Endodermal cell (in vitro differentiated cells): ENCODE measurements at regions not wholly inside any gene's neighbourhood (a gene's known extent, or its start where the extent isn't known, plus 50 kb on each side); places are given as distances from the start of the nearest gene placed in this dataset.

Experiments
- DNase-seq: peaks from one replicate; pipeline ENCODE4 v3.0.0-alpha.2; 2017
- H3K27ac ChIP-seq: 2 replicates; pipeline ENCODE4 v1.5.1; 2013; ENCODE audit warnings: mild to moderate bottlenecking, low read depth, low read length, moderate library complexity
- H3K27me3 ChIP-seq: 2 replicates; pipeline ENCODE4 v1.6.1; 2013; ENCODE audit warnings: mild to moderate bottlenecking, low read length, moderate library complexity; ENCODE audit not compliant: insufficient read depth, control insufficient read depth, poor library complexity, severe bottlenecking
- H3K36me3 ChIP-seq: 2 replicates; pipeline ENCODE4 v1.7.0; 2013; ENCODE audit warnings: mild to moderate bottlenecking, low read length, moderate library complexity; ENCODE audit not compliant: control insufficient read depth, insufficient read depth
- H3K4me1 ChIP-seq: one replicate; pipeline ENCODE4 v1.7.0; 2013; ENCODE audit warnings: low read length; ENCODE audit not compliant: control insufficient read depth, insufficient read depth
- H3K4me3 ChIP-seq: 2 replicates; pipeline ENCODE4 v1.5.1; 2013; ENCODE audit warnings: mild to moderate bottlenecking, low read length, moderate library complexity
- H3K9ac ChIP-seq: 2 replicates; pipeline ENCODE4 v1.6.1; 2013; ENCODE audit warnings: mild to moderate bottlenecking, low read length, moderate library complexity; ENCODE audit not compliant: poor library complexity, severe bottlenecking; ENCODE audit errors: extremely low read depth
- H3K9me3 ChIP-seq: 2 replicates; pipeline ENCODE4 v1.6.1; 2013; ENCODE audit warnings: mild to moderate bottlenecking, low read length, moderate library complexity; ENCODE audit not compliant: control insufficient read depth
- H3K27ac Mint-ChIP-seq: 2 replicates; pipeline ENCODE4 v1.8.0; 2020; ENCODE audit warnings: mixed read lengths
- H3K27me3 Mint-ChIP-seq: 2 replicates; pipeline ENCODE4 v1.8.0; 2021; ENCODE audit warnings: mild to moderate bottlenecking, mixed read lengths; ENCODE audit not compliant: insufficient read depth
- H3K36me3 Mint-ChIP-seq: 2 replicates; pipeline ENCODE4 v1.8.0; 2020; ENCODE audit warnings: low read depth, mixed read lengths
- H3K4me1 Mint-ChIP-seq: 2 replicates; pipeline ENCODE4 v1.8.0; 2020; ENCODE audit warnings: mixed read lengths
- H3K4me3 Mint-ChIP-seq: 2 replicates; pipeline ENCODE4 v1.8.0; 2020; ENCODE audit warnings: mild to moderate bottlenecking, moderate library complexity, mixed read lengths
- H3K9me3 Mint-ChIP-seq: 2 replicates; pipeline ENCODE4 v1.8.0; 2020; ENCODE audit warnings: mild to moderate bottlenecking, mixed read lengths
- WGBS, 2 experiments: methylation state at CpG; one replicate each; pipeline versions ENCODE4 v1.1.5 to v1.1.7; 2013; ENCODE audit warnings: missing lambda C conversion rate in 2 of 2, mixed read lengths in 1 of 2; ENCODE audit not compliant: insufficient coverage in 1 of 2, insufficient read length in 1 of 2; 5-methylcytosine and 5-hydroxymethylcytosine counted together
- TF ChIP-seq, protein P1 (sequence below): fragments of 200-600 bp; sonication (generic); conservative IDR thresholded peaks from 2 replicates; pipeline ENCODE4 v1.5.0; 2021; ENCODE audit warnings: antibody characterized with exemption, mild to moderate bottlenecking

DNA sequence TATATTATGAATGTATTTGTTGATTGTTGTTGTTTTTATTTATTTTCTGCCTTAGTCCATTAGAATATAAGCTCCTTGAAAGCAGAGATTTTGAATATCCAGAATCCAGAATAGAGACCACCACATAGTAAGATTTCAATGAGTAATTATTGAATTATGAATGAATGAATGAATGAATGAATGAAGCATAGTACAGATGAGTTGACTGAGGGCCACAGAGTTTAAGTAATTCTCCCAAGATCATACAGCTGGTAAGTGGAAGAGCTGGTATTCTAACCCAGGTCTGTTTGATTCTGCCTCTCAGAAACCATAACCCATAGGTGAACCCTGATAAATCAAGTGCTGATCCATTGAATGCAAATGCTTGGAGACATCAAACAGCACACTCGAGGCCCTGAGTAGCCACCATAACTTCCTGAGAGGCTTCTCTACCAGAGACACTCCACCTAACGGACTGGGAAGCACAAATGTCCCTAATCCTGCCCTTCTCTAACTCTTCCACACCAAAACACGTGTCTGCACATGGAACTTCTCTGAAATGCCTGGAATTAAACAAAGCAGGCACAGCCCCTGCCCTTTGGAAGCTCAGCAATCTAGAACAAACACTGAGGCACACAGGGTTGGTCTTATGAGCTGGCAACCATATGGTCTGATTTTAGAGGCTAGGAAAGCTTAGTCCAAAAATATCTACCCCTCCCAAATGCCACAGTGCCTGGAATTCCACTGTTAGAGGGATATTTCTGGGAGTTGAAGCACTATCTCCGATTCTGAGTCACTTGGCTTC, 190.1 kb downstream of the FOXO1 start:
- 79 to 83% methylated on average over 2 to 4 of the region's 4 CpGs for WGBS, 2 experiments
- peaks cover 9% of the 10 kb centered on the region for H3K9me3 ChIP-seq

DNA sequence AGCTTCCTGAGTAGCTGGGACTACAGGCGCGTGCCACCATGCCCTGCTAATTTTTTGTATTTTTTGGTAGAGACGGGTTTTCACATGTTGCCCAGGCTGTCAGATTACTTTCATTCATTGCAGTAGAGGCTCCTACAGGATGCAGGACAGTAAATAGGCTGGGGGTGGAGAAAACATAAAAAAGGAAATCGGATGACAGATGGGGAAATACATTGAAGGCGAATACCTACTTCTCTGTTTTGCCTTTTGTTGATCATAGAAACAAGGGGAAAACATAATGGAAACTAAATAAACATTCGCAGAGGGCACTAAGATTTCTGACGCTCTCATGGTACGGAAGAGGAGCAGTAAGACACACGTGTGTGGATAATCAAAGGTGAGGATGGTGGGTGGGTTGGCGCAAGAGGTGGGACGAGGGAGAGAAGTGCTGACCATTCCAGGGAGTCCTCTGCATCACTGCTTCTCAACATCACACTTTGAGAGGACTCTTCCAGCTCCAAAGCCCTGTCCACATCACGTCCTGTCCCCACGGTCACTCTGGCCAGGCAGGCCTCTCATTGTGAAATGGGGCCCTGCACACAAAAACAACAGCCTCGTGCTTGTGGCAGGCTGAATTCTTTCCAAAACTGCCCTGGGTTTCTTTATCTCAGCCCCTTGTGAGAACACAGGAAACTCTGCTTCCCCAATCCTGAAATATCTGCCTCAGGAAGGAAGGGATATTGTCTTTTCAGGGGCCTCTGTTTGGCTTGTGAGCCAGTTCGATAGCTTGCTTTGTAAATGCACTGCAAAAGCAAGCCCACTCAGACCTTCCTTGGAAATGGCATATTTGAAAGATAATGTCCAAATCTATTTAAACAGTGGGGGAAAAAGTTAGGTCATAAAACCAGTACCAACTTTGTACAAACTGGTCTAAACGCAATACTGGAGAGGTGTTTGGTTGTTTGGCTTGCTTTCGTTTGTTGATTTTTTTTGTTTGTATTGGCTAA, 188.5 kb downstream of the FOXO1 start:
- peak overlapping the region; percentile 61 for H3K27ac ChIP-seq

More for the DNA sequence above, 190.1 kb downstream of the FOXO1 start:
- H3K27me3 Mint-ChIP-seq = no peaks in the 10 kb centered on the region
- peaks cover 62% of the 10 kb centered on the region for H3K4me1 Mint-ChIP-seq
- no peak overlapping the region for H3K9ac ChIP-seq
- peaks cover 5% of the 10 kb centered on the region for H3K9me3 Mint-ChIP-seq
- no peak overlapping the region for H3K27ac Mint-ChIP-seq
- no peak overlapping the region for H3K27ac ChIP-seq
- H3K27me3 ChIP-seq = no peaks in the 10 kb centered on the region
- no peaks in the 10 kb centered on the region for H3K36me3 ChIP-seq
- H3K4me3 Mint-ChIP-seq = no peak overlapping the region
- TF ChIP-seq, protein P1, sequence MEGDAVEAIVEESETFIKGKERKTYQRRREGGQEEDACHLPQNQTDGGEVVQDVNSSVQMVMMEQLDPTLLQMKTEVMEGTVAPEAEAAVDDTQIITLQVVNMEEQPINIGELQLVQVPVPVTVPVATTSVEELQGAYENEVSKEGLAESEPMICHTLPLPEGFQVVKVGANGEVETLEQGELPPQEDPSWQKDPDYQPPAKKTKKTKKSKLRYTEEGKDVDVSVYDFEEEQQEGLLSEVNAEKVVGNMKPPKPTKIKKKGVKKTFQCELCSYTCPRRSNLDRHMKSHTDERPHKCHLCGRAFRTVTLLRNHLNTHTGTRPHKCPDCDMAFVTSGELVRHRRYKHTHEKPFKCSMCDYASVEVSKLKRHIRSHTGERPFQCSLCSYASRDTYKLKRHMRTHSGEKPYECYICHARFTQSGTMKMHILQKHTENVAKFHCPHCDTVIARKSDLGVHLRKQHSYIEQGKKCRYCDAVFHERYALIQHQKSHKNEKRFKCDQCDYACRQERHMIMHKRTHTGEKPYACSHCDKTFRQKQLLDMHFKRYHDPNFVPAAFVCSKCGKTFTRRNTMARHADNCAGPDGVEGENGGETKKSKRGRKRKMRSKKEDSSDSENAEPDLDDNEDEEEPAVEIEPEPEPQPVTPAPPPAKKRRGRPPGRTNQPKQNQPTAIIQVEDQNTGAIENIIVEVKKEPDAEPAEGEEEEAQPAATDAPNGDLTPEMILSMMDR = no peak
- H3K4me3 ChIP-seq = no peak overlapping the region
- H3K4me1 ChIP-seq = peaks cover 11% of the 10 kb centered on the region
- H3K36me3 Mint-ChIP-seq = no peaks in the 10 kb centered on the region
- no peak for DNase-seq

DNA sequence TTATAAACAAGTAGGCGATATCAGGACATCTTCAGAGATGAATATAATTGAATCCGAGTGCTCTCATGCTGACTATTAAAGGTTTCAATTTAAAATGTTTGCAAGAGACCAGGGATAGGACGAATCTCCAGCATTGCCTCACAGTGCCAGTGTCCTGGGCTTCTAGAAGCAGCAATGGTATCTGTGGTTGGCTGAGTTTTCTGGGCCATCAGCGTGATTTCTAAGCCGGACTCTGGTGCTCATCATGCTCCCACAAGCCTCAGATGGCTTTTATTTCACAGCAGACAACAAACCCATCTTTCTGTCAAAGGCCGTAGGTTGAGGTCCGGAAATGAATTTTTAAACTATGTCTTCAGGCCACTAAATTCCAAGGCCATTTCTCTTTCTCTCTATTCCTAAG, 187.7 kb downstream of the FOXO1 start:
- no peak overlapping the region for H3K4me3 Mint-ChIP-seq
- peaks cover 23% of the 10 kb centered on the region for H3K4me1 ChIP-seq
- 92 to 100% methylated on average over 5 to 7 of the region's 7 CpGs for WGBS, 2 experiments
- H3K27ac ChIP-seq = no peak overlapping the region
- TF ChIP-seq, protein P1 = no peak
- no peaks in the 10 kb centered on the region for H3K27me3 ChIP-seq
- H3K9me3 Mint-ChIP-seq = no peaks in the 10 kb centered on the region
- H3K4me3 ChIP-seq = no peak overlapping the region
- H3K9me3 ChIP-seq = no peaks in the 10 kb centered on the region
- H3K4me1 Mint-ChIP-seq = peaks cover 76% of the 10 kb centered on the region
- DNase-seq = no peak
- H3K9ac ChIP-seq = no peak overlapping the region
- no peaks in the 10 kb centered on the region for H3K36me3 Mint-ChIP-seq
- no peaks in the 10 kb centered on the region for H3K27me3 Mint-ChIP-seq
- H3K36me3 ChIP-seq = no peaks in the 10 kb centered on the region
- no peak overlapping the region for H3K27ac Mint-ChIP-seq

More for the DNA sequence above, 188.5 kb downstream of the FOXO1 start:
- Histone ChIP-seq H3K4me3 (no peak overlapping the region), H3K9ac (no peak overlapping the region), H3K4me1 (peaks cover 21% of the 10 kb centered on the region), H3K9me3 (no peaks in the 10 kb centered on the region), H3K36me3 (no peaks in the 10 kb centered on the region), H3K27me3 (no peaks in the 10 kb centered on the region)
- H3K27me3 Mint-ChIP-seq = no peaks in the 10 kb centered on the region
- peak overlapping the region; percentile 17 for H3K27ac Mint-ChIP-seq
- no peak for DNase-seq
- TF ChIP-seq, protein P1 = no peak
- H3K4me3 Mint-ChIP-seq = no peak overlapping the region
- WGBS, 2 experiments = 76 to 90% methylated on average over 15 to 17 of the region's 17 CpGs
- H3K9me3 Mint-ChIP-seq = no peaks in the 10 kb centered on the region
- H3K4me1 Mint-ChIP-seq = peaks cover 75% of the 10 kb centered on the region
- H3K36me3 Mint-ChIP-seq = no peaks in the 10 kb centered on the region
